Jurkat, Clone E6-1 (cell line): ENCODE measurements at regions not wholly inside any gene's neighbourhood (a gene's known extent, or its start where the extent isn't known, plus 50 kb on each side); places are given as distances from the start of the nearest gene placed in this dataset.
"Not testable (repeated sequence)": the region's sequence is repeated elsewhere in the genome, so short reads cannot be mapped to it uniquely, and the experiment has no call there.

Source experiments
- DNase-seq: peaks from one replicate; pipeline ENCODE4 v3.0.0-alpha.2; 2011; ENCODE audit warnings: low read depth, low spot score
- H3K4me3 ChIP-seq: 2 replicates; pipeline ENCODE4 v1.5.1; 2011; ENCODE audit warnings: mild to moderate bottlenecking, low read length, control low read depth, moderate library complexity

- no peak for DNase-seq
- no peak overlapping the region for H3K4me3 ChIP-seq
Observed at GRCh38 chr6:85942844-85943243, 300.2 kb upstream of the SYNCRIP start.

GRCh38 chr6:85936916-85937315 is 294.2 kb upstream of the SYNCRIP start:
- no peak overlapping the region for H3K4me3 ChIP-seq
- no peak for DNase-seq

DNA sequence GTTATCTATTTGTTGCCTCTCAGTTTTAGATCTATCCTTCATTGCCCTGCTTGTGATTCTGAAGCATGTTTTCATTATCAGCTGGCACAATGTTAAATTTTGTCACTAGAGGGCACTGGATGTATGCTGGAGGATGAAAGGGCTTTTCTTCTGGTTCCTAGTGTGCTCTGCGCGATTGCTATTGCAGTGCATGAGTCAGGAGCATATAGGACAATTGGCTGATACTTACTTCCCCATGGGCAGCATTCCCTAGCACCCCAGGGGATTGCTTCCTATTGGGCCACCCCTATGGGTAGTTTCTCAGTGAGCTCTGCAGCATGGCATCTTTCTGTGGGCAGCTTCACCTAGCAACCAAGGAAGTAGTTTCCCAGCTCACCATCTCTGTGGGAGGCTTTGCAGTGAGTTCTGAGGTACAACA is 280.3 kb upstream of the SYNCRIP start:
- H3K4me3 ChIP-seq = no peak overlapping the region
- peak; percentile 55 for DNase-seq

DNA sequence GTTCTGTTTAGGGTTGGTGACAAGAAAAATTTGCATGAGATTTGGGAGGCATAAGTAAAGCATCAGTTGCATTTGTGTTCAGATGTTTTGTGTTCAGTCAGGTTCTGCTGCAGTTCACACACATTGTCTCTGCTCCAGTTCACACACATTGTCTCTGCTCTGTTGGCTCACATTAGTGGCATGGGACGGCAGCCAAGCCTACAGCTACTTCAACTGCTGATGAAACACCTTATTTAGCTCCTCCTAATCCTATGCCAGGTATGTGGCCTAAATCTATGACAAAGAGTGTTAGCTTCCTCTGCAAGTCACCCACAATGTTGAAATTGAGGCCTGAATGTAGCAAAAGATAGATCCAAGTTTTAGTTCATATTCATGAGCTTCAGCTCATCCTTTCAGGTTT is 278.1 kb upstream of the SYNCRIP start:
- no peak overlapping the region for H3K4me3 ChIP-seq
- DNase-seq = no peak

GRCh38 chr6:85917522-85917921 is 274.8 kb upstream of the SYNCRIP start:
- H3K4me3 ChIP-seq = no peak overlapping the region
- no peak for DNase-seq

DNA sequence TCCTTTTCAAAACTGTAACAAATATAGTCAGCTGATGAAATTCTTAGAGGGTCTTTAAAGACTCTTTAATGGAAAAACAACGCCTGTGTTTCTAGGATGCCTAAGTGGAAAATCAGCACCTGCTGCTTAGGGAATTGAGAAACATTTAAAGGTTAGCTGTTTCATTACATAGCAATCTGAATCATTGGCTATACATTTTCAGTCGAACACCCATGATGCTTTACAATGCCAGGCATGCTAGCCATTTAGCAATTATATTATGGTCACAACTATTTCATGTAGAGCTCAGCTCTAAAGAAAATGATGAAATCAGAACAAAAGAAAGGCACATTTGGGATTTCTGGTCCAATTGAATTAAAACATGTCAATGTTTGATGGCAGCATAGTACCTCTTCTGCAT is 270.3 kb upstream of the SYNCRIP start:
- no peak overlapping the region for H3K4me3 ChIP-seq
- no peak for DNase-seq

DNA sequence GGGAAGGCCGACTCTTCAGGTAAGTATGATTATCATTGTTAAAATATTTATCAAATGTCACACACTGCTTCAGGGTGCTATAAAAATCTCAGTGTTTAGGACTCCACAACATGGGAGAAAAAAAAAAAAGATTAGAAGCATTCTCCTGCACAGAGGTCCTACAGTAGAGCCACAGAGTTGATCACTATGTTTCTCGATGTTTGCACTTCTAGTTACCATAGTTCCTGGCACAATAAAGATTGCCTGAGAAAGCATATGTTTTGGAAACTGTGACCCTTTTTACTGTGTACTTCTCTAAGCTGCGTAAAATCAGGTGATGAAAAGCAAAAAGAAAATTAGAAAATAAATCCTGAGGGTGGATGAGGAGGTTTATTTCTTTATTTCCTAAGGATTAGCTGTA is 269.9 kb upstream of the SYNCRIP start:
- H3K4me3 ChIP-seq = no peak overlapping the region
- no peak for DNase-seq

- no peak overlapping the region for H3K4me3 ChIP-seq
- no peak for DNase-seq
Observed at GRCh38 chr6:85911067-85911466, 268.4 kb upstream of the SYNCRIP start.

DNA sequence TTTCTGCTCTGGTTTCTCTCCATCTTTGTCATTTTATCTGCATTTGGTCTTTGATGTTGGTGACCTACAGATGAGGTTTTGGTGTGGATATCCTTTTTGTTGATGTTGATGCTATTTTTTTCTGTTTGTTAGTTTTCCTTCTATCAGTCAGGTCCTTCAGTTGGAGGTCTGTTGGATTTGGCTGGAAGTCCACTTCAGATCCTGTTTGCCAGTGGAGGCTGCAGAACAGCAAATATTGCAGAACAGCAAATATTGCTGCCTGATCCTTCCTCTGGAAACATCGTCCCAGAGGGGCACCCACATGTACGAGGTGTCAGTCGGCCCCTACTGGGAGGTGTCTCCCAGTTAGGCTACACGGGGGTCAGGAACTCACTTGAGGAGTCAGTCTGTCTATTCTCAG is 265.4 kb upstream of the SYNCRIP start:
- not testable (repeated sequence) for H3K4me3 ChIP-seq, DNase-seq

DNA sequence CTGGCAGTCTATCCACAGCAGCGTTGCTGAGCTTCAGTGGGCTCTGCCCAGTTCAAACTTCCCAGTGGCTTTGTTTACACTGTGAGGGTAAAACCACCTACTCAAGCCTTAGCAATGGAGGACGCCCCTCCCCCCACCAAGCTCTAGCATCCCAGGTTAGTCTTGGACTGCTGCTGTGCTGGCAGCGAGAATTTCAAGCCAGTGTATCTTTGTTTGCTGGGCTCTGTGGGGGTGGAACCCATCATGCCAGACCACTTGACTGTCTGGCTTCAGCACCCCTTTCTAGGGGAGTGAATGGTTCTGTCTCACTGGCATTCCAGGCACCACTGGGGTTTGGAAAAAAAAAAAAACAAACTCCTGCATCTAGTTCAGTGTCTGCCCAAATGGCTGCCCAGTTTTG is 249.7 kb upstream of the SYNCRIP start:
- no peak for DNase-seq
- H3K4me3 ChIP-seq = no peak overlapping the region

DNA sequence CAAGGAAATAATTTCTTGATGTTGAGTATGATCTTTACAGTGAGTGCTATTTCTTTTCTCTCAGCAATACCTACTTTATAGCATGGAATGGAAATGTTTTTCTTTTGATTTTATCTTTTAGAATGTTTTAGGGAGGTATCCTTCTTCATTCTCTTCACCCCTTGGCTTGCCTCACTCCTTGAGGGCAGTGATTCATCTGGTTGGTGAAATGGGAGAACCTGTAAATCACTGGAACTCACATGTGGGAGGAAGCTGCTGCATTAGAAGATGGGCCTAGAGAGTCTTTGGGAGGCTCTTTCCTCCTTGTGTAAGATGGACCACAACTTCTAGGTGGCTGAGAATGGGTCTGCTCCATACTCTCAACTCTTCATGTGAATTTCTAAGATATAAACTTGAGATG is 244.8 kb upstream of the SYNCRIP start:
- H3K4me3 ChIP-seq = no peak overlapping the region
- no peak for DNase-seq

- no peak overlapping the region for H3K4me3 ChIP-seq
- DNase-seq = no peak
Observed at GRCh38 chr6:85868685-85869084, 226.0 kb upstream of the SYNCRIP start.

- DNase-seq = no peak
- H3K4me3 ChIP-seq = no peak overlapping the region
Observed at GRCh38 chr6:85867595-85867994, 224.9 kb upstream of the SYNCRIP start.

DNA sequence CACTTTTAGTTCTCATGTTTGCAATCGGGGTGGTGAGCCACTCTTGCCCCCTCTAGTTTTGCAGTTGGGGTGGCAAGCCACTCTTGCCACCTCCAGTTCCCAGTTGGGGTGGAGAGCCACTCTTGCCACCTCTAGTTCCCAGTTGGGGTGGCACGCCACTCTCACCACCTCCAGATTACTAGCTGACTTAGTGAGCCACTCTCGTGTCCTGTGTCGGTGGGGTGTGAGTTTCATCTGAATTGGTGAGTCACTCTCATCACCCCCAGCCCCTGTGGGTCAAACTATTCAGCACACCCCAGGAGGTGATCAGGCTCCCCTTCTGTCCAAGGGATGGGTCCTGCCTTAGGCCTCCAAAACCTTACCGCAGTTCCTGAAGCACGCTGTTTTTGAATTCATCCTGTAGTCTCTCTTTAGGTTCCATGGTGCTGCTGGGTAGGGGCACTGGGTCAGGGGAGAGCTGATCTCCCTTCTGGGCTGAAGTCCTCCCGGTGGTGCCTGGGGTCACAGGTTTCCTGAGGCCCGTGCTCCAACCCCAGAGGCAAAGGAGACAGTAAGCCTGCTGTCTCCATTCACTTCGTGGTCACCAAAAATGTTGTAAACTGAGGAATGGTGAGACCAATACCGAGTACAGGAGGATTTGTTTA is 224.2 kb upstream of the SYNCRIP start:
- no peak overlapping the region for H3K4me3 ChIP-seq
- DNase-seq = no peak

DNA sequence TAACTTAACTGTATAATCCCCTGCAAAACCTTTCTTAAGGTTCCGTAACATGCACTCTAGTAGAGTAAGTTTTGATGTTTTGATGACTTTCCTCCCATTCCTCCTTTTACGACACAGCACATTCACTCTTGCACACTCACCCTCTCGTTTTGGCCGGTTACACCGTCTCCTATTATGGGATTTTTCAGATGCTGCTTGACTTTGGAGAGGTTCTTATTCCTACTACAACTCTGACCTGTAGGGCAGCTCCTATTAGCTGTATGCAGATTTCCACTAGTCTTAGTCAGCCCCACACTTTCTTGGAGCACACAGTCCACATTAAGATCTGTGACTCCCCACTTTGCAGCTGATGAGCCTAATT is 223.7 kb upstream of the SYNCRIP start:
- no peak for DNase-seq
- no peak overlapping the region for H3K4me3 ChIP-seq

DNA sequence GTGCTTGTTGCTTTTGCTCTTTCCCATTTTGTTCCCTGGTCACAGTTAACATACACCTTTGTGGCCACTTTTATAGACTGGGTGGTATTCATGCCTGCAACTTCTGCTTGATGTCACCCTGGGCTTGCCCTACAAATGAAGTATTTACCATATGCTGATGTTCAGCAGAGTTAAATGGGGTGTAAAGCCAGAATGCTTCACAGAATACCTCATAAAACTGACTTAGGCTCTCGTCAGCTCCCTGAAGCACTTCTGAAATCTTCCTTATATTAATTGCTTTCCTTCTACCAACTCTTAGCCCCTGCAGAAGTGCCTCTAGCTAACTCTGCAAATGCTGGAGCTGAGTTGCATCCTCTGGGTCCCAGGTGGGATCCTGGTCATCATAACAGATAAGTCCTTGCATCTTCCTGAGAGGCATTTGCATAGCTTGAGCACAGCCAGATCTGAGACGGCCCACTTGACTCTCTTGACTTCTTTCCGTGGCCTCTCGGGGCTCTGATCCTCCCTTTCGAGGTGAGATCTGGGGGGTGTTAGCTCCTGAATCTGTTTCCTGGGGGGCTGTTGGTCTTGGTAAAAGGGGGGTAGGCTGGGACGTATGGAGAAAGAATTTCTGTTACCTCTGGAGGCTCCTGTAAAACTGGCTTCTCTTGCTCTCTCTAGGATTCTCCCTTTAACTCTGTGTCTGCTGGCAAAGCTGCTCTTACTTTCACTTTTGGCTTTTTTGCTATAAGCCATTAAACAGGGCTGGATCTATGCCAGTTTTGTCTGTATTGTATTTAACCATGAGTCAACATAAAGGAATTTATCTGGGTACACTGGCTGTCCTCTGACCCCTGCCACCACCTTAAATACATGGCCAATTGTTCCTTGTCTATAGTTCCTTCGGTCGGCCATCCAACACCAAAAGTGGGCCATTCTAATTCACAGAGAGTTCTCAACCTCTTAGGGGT is 223.0 kb upstream of the SYNCRIP start:
- peak overlapping the region; percentile 46 for H3K4me3 ChIP-seq
- DNase-seq = peak; percentile 37

DNA sequence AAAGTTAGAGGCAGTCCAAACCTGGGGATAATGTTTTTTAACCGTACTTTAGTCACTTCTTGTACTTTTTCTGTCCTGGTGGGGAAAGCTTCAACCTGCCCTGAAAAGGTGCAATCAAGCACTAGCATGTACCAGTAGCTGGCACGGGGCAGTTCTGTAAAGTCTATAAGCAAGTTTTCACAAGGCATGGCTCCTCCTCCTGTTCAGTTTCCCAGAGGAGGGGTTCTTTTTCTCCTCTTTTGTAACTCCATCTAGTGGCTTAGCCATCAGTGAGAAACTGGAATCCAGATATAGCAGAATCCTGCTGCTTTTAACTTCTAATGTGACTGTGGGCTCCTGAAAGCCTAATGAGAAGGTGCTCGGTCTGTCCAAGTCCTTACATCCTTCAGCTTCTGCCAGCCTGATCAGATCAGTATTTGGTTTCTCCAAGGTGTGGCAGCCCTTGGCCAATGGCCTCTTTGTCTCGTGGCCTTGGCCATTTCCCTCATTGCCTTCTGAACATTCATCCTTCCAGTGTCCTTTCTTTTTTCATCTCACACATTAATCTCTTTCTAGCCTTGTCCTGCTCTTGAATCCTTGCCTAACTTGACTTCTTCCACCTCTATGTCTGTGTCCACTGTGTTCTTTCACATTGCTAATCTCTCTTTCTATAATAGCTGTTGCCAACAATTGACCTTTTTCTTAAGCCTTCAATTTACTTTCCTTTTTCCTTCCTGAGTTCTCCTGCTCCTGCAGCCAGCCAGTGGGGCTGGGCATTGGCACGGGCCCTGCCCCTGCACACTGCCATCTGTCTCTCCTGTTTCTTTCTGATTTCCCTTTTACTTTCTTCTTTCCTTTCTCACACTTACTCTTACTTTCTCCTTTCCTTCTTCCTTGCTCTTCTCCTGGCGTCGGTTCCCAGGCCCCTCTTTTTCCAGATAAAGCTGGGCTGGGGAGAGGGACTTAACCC is 222.0 kb upstream of the SYNCRIP start:
- H3K4me3 ChIP-seq = no peak overlapping the region
- peak; percentile 42 for DNase-seq

DNA sequence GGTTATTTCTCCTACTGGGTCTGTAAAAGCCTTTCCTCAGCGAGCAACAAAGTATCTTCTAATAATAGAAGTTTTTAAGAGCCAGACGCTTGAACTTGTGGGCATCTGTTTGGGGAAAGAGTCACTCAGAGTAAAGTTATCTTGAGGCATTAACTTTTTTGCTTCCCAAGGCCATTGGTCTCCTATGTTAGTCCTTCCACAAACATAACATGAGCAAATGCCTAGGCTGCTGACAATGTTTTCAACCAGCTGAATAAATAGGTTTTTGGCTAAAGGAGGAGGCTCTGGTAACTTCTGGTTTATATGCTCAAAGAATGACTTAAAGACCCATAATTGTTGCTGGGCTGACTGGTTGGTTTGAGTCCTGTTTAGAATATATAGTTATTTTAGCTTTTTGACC is 213.5 kb upstream of the SYNCRIP start:
- DNase-seq = no peak
- no peak overlapping the region for H3K4me3 ChIP-seq

DNA sequence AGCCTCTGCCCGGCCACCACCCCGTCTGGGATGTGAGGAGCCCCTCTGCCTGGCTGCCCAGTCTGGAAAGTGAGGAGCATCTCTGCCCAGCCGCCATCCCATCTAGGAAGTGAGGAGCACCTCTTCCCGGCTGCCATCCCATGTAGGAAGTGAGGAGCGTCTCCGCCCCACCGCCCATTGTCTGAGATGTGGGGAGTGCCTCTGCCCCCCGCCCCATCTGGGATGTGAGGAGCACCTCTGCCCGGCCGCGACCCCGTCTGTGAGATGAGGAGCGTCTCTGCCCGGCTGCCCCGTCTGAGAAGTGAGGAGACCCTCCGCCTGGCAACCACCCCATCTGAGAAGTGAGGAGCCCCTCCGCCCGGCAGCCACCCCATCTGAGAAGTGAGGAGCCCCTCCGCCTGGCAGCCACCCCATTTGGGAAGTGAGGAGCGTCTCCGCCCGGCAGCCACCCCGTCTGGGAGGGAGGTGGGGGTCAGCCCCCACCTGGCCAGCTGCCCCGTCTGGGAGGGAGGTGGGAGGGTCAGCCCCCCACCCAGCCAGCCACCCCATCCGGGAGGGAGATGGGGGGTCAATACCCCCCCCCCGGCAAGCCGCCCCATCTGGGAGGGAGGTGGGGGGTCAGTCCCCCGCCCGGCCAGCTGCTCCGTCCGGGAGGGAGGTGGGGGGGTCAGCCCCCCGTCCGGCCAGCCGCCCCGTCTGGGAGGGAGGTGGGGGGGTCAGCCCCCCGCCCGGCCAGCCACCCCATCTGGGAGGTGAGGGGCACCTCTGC is 195.8 kb upstream of the SYNCRIP start:
- not testable (repeated sequence) for DNase-seq, H3K4me3 ChIP-seq
